ENCODE measurements at regions not wholly inside any gene's neighbourhood (a gene's known extent, or its start where the extent isn't known, plus 50 kb on each side); places are given as distances from the start of the nearest gene placed in this dataset.

GRCh38 chr22:46052801-46053562 lies 76.0 kb upstream of the WNT7B start:
- Histone ChIP-seq H3K4me2 (no peak overlapping the region), H2AFZ (no peak overlapping the region), H3K4me1 (ENCODE audit: insufficient read depth) (no peaks in the 10 kb centered on the region; the same call in 1 of the 2 replicates), H3K27ac (ENCODE audit: low read depth) (no peak overlapping the region), H3K4me3 (no peak overlapping the region), H4K20me1 (replicated peaks; ENCODE audit: insufficient read depth) (no peaks in the 10 kb centered on the region), H3K36me3 (ENCODE audit: insufficient read depth) (no peaks in the 10 kb centered on the region), H3K79me2 (replicated peaks; ENCODE audit: insufficient read depth) (no peaks in the 10 kb centered on the region), H3K9me2 (ENCODE audit: insufficient read depth) (no peaks in the 10 kb centered on the region), H3F3A (replicated peaks; ENCODE audit: low read depth) (0 out of 2 replicates have a peak, but pooled peaks cover 3% of the 10 kb centered on the region), H3K27me3 (ENCODE audit: insufficient read depth) (no peaks in the 10 kb centered on the region)
- no peak overlapping the region for H3K27ac Mint-ChIP-seq
- H3K36me3 Mint-ChIP-seq (ENCODE audit: low read depth) = no peaks in the 10 kb centered on the region
- H3K27me3 Mint-ChIP-seq (ENCODE audit: insufficient read depth, low read depth, poor library complexity) = peaks cover 4% of the 10 kb centered on the region
- H3K4me1 Mint-ChIP-seq = peaks cover 6% of the 10 kb centered on the region
- TF ChIP-seq CREB1 (CRISPR knock-in tag; IDR thresholded peaks at IDR 0.05; ENCODE audit: low read depth) = no peak
- TF ChIP-seq, protein P1, sequence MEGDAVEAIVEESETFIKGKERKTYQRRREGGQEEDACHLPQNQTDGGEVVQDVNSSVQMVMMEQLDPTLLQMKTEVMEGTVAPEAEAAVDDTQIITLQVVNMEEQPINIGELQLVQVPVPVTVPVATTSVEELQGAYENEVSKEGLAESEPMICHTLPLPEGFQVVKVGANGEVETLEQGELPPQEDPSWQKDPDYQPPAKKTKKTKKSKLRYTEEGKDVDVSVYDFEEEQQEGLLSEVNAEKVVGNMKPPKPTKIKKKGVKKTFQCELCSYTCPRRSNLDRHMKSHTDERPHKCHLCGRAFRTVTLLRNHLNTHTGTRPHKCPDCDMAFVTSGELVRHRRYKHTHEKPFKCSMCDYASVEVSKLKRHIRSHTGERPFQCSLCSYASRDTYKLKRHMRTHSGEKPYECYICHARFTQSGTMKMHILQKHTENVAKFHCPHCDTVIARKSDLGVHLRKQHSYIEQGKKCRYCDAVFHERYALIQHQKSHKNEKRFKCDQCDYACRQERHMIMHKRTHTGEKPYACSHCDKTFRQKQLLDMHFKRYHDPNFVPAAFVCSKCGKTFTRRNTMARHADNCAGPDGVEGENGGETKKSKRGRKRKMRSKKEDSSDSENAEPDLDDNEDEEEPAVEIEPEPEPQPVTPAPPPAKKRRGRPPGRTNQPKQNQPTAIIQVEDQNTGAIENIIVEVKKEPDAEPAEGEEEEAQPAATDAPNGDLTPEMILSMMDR (conservative IDR thresholded peaks at IDR 0.05; ENCODE audit: low read depth in 2 of 2) = peak in 1 of 2 experiments; percentile 25; a peak in 1 of 4 replicates
- H3K4me3 Mint-ChIP-seq = no peak overlapping the region
- peak; percentile 23 for ATAC-seq
- no peak for DNase-seq (ENCODE audit: low spot score)
- no peaks in the 10 kb centered on the region; the same call in 2 of the 3 replicates for H3K9me3 Mint-ChIP-seq

GRCh38 chr22:46053563-46054090 lies 76.7 kb upstream of the WNT7B start:
- Histone ChIP-seq H3K9me2 (ENCODE audit: insufficient read depth) (no peaks in the 10 kb centered on the region), H4K20me1 (replicated peaks; ENCODE audit: insufficient read depth) (no peaks in the 10 kb centered on the region), H3K27ac (ENCODE audit: low read depth) (no peak overlapping the region), H3K4me2 (no peak overlapping the region), H2AFZ (no peak overlapping the region), H3K79me2 (replicated peaks; ENCODE audit: insufficient read depth) (no peaks in the 10 kb centered on the region), H3K27me3 (ENCODE audit: insufficient read depth) (no peaks in the 10 kb centered on the region), H3K4me3 (no peak overlapping the region), H3K36me3 (ENCODE audit: insufficient read depth) (no peaks in the 10 kb centered on the region), H3F3A (replicated peaks; ENCODE audit: low read depth) (0 out of 2 replicates have a peak, but pooled peaks cover 3% of the 10 kb centered on the region), H3K4me1 (ENCODE audit: insufficient read depth) (no peaks in the 10 kb centered on the region; the same call in 1 of the 2 replicates)
- no peak for TF ChIP-seq EZH2 (IDR thresholded peaks at IDR 0.05; ENCODE audit: low read depth, unreplicated experiment)
- TF ChIP-seq JUNB (IDR thresholded peaks at IDR 0.05; ENCODE audit: unreplicated experiment) = no peak
- H3K9me3 Mint-ChIP-seq = no peaks in the 10 kb centered on the region; the same call in 2 of the 3 replicates
- peaks cover 4% of the 10 kb centered on the region for H3K27me3 Mint-ChIP-seq (ENCODE audit: insufficient read depth, low read depth, poor library complexity)
- no peak for DNase-seq (ENCODE audit: low spot score)
- H3K27ac Mint-ChIP-seq = no peak overlapping the region
- peaks cover 6% of the 10 kb centered on the region for H3K4me1 Mint-ChIP-seq
- H3K4me3 Mint-ChIP-seq = no peak overlapping the region
- no peaks in the 10 kb centered on the region for H3K36me3 Mint-ChIP-seq (ENCODE audit: low read depth)
- no peak for ATAC-seq

Data from GM23338 (cell line).